Central memory CD8-positive, alpha-beta T cell (primary cell): ENCODE measurements at regions not wholly inside any gene's neighbourhood (a gene's known extent, or its start where the extent isn't known, plus 50 kb on each side); places are given as distances from the start of the nearest gene placed in this dataset.

Experiments
- ATAC-seq: fragments of 150-1000 bp; cut with Tn5 transposase; replicated peaks from 2 replicates; pipeline ENCODE4 v1.10.0; 2022; ENCODE audit warnings: mild to moderate bottlenecking, moderate FRiP score, moderate number of reproducible peaks; ENCODE audit not compliant: poor library complexity, severe bottlenecking; ENCODE audit errors: extremely low read depth
- DNase-seq, 2 donors: peaks; one replicate each; pipeline ENCODE4 v3.0.0; 2021; ENCODE audit warnings: low spot score in 2 of 2
- H3K27ac Mint-ChIP-seq: one replicate; pipeline ENCODE4 v1.8.0; 2022; ENCODE audit warnings: low read depth, mild to moderate bottlenecking, moderate library complexity, mixed read lengths
- H3K27me3 Mint-ChIP-seq: one replicate; pipeline ENCODE4 v1.8.0; 2022; ENCODE audit warnings: mixed read lengths
- H3K36me3 Mint-ChIP-seq: one replicate; pipeline ENCODE4 v1.8.0; 2022; ENCODE audit warnings: mild to moderate bottlenecking, moderate library complexity, mixed read lengths; ENCODE audit not compliant: insufficient read depth
- H3K4me1 Mint-ChIP-seq: one replicate; pipeline ENCODE4 v1.8.0; 2022; ENCODE audit warnings: mixed read lengths
- H3K4me3 Mint-ChIP-seq: one replicate; pipeline ENCODE4 v1.8.0; 2022; ENCODE audit warnings: mild to moderate bottlenecking, moderate library complexity, mixed read lengths
- H3K9me3 Mint-ChIP-seq: one replicate; pipeline ENCODE4 v1.8.0; 2022; ENCODE audit warnings: mixed read lengths

DNA sequence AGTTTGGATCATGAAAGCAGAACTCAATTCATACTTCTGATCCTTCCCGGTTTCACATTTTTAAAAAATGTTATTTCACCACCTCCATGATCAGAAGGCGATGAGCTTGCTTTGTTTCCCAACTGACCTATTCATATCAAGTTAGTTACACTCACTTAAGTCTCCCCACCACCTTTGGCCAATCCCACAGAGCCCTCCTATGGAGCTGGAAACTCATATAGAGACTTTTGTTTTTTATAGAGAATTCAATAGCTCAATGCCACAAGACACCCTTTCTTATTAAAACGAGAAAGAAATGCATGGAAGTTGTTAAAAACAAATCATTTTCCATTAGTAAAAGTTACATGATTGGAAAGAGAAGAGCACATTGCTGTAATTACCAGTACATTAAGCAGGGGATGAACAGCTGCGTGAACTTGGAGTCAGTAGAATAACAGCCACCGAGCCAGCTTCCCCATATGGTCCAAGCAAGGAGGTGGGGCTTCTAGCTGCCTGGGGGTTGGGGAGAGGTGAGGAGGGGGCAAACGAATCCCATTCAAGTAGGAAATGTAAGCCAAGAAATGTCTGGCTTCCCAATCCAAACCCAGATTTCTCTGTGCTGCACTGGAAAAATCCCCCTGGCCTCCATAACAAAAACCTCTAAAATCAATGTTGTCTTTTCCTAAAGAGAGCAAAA, 614.5 kb downstream of the IRS1 start:
- Mint-ChIP-seq H3K27ac (no peak overlapping the region), H3K4me3 (no peak overlapping the region), H3K4me1 (no peaks in the 10 kb centered on the region), H3K27me3 (no peaks in the 10 kb centered on the region), H3K9me3 (peaks cover 9% of the 10 kb centered on the region), H3K36me3 (no peaks in the 10 kb centered on the region)
- ATAC-seq = no peak
- no peak for DNase-seq

DNA sequence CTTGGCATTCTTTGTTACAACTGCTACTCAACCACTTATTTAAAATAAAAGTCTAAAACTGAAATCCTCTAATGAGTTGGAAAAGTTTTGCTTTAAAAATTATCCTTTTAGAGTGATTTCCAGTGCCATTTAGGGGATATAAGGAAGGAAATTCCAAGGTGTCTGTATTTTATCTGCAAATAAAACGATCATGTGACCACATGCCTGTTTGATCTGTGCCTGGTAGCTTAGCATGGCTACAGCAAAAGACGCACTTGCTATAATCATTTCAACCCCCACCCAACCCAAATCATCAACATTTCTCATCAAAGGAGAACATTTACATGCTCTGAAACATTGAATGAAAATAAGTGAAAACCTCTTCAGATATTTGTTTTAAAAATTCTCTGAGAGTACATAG, 615.1 kb downstream of the IRS1 start:
- no peak overlapping the region for H3K27ac Mint-ChIP-seq
- H3K27me3 Mint-ChIP-seq = no peaks in the 10 kb centered on the region
- ATAC-seq = no peak
- H3K9me3 Mint-ChIP-seq = peaks cover 6% of the 10 kb centered on the region
- H3K4me1 Mint-ChIP-seq = no peaks in the 10 kb centered on the region
- no peak overlapping the region for H3K4me3 Mint-ChIP-seq
- H3K36me3 Mint-ChIP-seq = no peaks in the 10 kb centered on the region
- DNase-seq = no peak

DNA sequence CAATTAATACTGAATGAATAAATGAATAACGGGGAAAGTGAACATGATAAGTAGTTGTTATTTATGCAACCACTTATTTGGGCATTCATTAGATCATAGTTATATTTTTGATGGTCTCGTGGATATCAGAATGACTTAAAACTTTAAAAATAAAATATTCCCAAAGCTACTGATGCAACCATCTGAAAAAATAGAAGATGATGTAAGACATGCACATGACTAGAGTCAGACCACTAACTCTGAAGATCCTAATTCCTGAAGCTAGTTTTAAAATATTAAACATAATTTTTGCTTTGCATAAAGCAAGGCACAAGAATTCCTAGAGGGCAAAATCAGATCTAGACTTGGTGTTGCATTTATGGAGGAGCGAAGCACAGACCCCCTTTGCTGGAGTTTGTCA, 616.1 kb downstream of the IRS1 start:
- H3K27ac Mint-ChIP-seq = no peak overlapping the region
- no peaks in the 10 kb centered on the region for H3K36me3 Mint-ChIP-seq
- ATAC-seq (no peak), DNase-seq (no peak)
- H3K4me1 Mint-ChIP-seq = no peaks in the 10 kb centered on the region
- no peak overlapping the region for H3K4me3 Mint-ChIP-seq
- peaks cover 7% of the 10 kb centered on the region for H3K9me3 Mint-ChIP-seq
- H3K27me3 Mint-ChIP-seq = no peaks in the 10 kb centered on the region

GRCh38 chr2:226183033-226183432, 616.6 kb downstream of the IRS1 start:
- no peaks in the 10 kb centered on the region for H3K27me3 Mint-ChIP-seq
- H3K36me3 Mint-ChIP-seq = no peaks in the 10 kb centered on the region
- H3K27ac Mint-ChIP-seq = no peak overlapping the region
- ATAC-seq (no peak), DNase-seq (no peak)
- no peaks in the 10 kb centered on the region for H3K4me1 Mint-ChIP-seq
- peaks cover 7% of the 10 kb centered on the region for H3K9me3 Mint-ChIP-seq
- H3K4me3 Mint-ChIP-seq = no peak overlapping the region

DNA sequence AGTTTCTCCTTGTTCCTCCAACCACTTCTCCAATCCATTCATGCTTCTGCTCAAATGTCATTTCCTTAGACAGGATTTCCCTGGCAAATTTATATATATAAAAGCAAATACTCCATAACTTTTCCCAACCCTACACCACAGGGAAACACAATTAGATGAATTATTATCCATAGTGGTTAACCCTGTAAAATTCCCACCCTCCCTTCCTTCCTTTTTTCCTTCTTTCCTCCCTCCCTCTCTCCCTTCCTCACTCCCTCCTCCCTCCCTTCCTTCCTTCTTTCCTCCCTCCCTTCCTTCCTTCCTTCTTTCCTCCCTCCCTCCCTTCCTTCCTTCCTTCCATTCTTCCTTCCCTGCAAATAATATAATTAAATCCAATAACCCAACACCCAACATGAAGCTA, 617.7 kb downstream of the IRS1 start:
- H3K4me3 Mint-ChIP-seq = no peak overlapping the region
- DNase-seq = no peak
- no peaks in the 10 kb centered on the region for H3K27me3 Mint-ChIP-seq
- H3K36me3 Mint-ChIP-seq = no peaks in the 10 kb centered on the region
- H3K9me3 Mint-ChIP-seq = peaks cover 7% of the 10 kb centered on the region
- no peaks in the 10 kb centered on the region for H3K4me1 Mint-ChIP-seq
- H3K27ac Mint-ChIP-seq = no peak overlapping the region
- ATAC-seq = no peak

DNA sequence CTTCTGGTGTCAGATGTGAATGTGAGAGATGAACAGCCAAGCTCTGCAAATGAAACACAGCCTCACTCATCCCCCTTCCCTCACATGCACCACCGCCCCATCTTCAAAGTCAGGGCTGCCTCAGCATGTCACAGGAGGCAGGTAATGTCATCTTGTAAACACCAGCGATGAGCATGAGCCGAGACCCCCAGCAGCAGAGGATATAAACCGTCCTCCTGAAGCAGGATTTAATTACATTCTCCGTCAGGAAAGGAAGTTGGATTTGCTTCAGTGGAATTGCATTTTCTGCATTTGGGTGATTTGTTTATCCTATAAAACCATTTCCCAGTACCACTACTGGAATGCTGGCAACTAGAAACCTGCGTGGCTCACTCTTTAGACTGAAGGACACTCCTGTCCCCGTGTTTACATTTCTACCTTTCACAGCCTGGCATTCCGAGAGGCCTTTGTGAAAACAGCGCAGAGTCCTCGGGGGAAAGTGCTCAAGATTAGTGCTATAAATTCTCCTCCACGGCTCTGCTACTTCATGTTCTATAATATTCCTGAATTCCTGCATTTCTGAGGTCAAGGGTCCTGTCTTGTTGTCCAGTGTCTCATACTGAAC, 619.2 kb downstream of the IRS1 start:
- ATAC-seq (no peak), DNase-seq (no peak)
- Mint-ChIP-seq H3K4me1 (no peaks in the 10 kb centered on the region), H3K9me3 (peaks cover 7% of the 10 kb centered on the region), H3K4me3 (no peak overlapping the region), H3K27ac (no peak overlapping the region), H3K27me3 (no peaks in the 10 kb centered on the region), H3K36me3 (no peaks in the 10 kb centered on the region)

GRCh38 chr2:226179010-226179409, 620.6 kb downstream of the IRS1 start:
- H3K9me3 Mint-ChIP-seq = peaks cover 7% of the 10 kb centered on the region
- no peaks in the 10 kb centered on the region for H3K4me1 Mint-ChIP-seq
- no peaks in the 10 kb centered on the region for H3K36me3 Mint-ChIP-seq
- no peak for DNase-seq
- no peak overlapping the region for H3K4me3 Mint-ChIP-seq
- no peak overlapping the region for H3K27ac Mint-ChIP-seq
- no peaks in the 10 kb centered on the region for H3K27me3 Mint-ChIP-seq
- no peak for ATAC-seq

- no peak for ATAC-seq
- H3K4me1 Mint-ChIP-seq = no peaks in the 10 kb centered on the region
- H3K9me3 Mint-ChIP-seq = peaks cover 7% of the 10 kb centered on the region
- no peaks in the 10 kb centered on the region for H3K36me3 Mint-ChIP-seq
- H3K27ac Mint-ChIP-seq = no peak overlapping the region
- DNase-seq = no peak
- H3K27me3 Mint-ChIP-seq = no peaks in the 10 kb centered on the region
- no peak overlapping the region for H3K4me3 Mint-ChIP-seq
Observed at GRCh38 chr2:226176283-226176984, 623.2 kb downstream of the IRS1 start.

GRCh38 chr2:226174390-226174789, 625.2 kb downstream of the IRS1 start:
- H3K9me3 Mint-ChIP-seq = peaks cover 7% of the 10 kb centered on the region
- H3K36me3 Mint-ChIP-seq = no peaks in the 10 kb centered on the region
- ATAC-seq (no peak), DNase-seq (no peak)
- no peak overlapping the region for H3K4me3 Mint-ChIP-seq
- H3K4me1 Mint-ChIP-seq = no peaks in the 10 kb centered on the region
- H3K27me3 Mint-ChIP-seq = no peaks in the 10 kb centered on the region
- no peak overlapping the region for H3K27ac Mint-ChIP-seq

- Mint-ChIP-seq H3K27me3 (no peaks in the 10 kb centered on the region), H3K9me3 (no peaks in the 10 kb centered on the region), H3K27ac (no peak overlapping the region), H3K4me1 (no peaks in the 10 kb centered on the region), H3K4me3 (no peak overlapping the region), H3K36me3 (no peaks in the 10 kb centered on the region)
- DNase-seq (no peak), ATAC-seq (no peak)
Observed at GRCh38 chr2:226172939-226173338, 626.7 kb downstream of the IRS1 start.

DNA sequence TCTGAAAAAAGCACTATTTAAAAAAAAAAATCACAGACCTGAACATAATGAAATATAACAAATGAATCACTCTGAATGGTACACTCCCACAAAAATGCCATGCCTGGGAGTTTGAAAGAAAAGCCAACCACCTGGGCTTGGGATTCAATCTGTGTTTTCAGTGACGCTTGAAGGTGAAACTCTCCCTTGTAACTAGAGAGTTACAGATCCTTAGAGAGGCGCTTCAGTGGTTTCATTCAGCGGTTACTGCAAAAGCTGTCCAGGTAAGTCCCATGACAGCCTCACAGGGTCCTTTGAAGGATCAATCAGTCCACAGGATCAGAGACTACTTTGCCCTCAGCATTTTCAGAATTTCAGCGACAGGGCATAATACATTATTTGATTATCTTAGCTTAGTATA, 627.3 kb downstream of the IRS1 start:
- ATAC-seq (no peak), DNase-seq (no peak)
- Mint-ChIP-seq H3K4me3 (no peak overlapping the region), H3K36me3 (no peaks in the 10 kb centered on the region), H3K4me1 (no peaks in the 10 kb centered on the region), H3K27ac (no peak overlapping the region), H3K9me3 (no peaks in the 10 kb centered on the region), H3K27me3 (no peaks in the 10 kb centered on the region)

DNA sequence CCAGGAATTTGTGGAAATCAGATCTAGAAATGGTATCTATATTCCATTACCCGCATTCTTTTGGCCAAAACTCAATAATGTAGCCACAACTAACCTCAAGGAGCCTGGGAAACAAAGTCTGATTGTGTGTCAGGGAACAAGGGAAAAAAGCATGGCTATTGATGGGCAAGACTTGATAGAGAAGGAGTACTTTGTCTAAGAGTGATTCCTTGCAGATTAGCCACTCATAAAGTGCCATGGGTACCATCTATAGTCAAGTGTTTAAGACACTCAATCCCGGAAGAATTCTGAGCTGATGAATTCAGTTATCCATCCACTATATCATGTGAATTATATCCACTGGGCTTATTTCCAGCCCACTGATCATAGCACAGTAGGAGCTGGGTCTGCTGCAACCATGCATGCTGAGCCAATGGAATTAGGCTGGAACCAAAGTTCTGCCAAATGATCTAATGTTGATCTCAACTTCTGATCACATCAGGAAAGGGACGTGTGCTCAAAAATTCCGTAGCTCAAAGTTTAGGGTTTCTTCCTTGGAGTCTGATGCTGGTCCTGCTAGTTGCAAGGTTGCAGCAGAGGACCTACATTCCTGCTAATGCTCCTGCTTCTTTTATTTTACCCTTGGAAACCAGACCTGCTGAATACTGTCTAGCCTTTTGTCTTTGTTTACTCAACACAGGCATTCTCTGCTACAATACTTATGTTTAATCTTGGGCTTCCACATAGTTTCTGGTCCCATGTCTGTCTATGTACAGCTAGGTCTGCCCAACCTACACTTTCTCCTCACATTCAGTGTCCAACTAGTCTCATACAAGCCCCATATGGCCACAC, 629.7 kb downstream of the IRS1 start:
- no peaks in the 10 kb centered on the region for H3K36me3 Mint-ChIP-seq
- ATAC-seq = no peak
- no peak overlapping the region for H3K27ac Mint-ChIP-seq
- DNase-seq = no peak
- H3K4me3 Mint-ChIP-seq = no peak overlapping the region
- no peaks in the 10 kb centered on the region for H3K9me3 Mint-ChIP-seq
- no peaks in the 10 kb centered on the region for H3K27me3 Mint-ChIP-seq
- no peaks in the 10 kb centered on the region for H3K4me1 Mint-ChIP-seq
